Breast epithelium (tissue), 4 donors: ENCODE measurements at regions not wholly inside any gene's neighbourhood (a gene's known extent, or its start where the extent isn't known, plus 50 kb on each side); places are given as distances from the start of the nearest gene placed in this dataset.

Experiments
- DNase-seq, 2 donors: peaks; one replicate each; pipeline ENCODE4 v3.0.0-alpha.2; 2019; ENCODE audit warnings: low spot score in 2 of 2
- H3K27ac ChIP-seq, 2 donors: fragments of 200-600 bp; sonication (generic) in 1 of 2; one replicate each; pipeline ENCODE4 v1.5.1; 2016 to 2019; ENCODE audit warnings: mild to moderate bottlenecking in 1 of 2
- H3K27me3 ChIP-seq, 2 donors: fragments of 200-600 bp; sonication (generic) in 1 of 2; one replicate each; pipeline versions ENCODE4 v1.5.1 to v1.6.0; 2017 to 2019; ENCODE audit warnings: control low read depth in 1 of 2, mild to moderate bottlenecking in 1 of 2
- H3K36me3 ChIP-seq: fragments of 200-600 bp; one replicate; pipeline ENCODE4 v1.5.1; 2019
- H3K4me1 ChIP-seq, 2 donors: fragments of 200-600 bp; sonication (generic); one replicate each; pipeline ENCODE4 v1.5.1; 2016 to 2019; ENCODE audit warnings: control low read depth in 1 of 2
- H3K4me3 ChIP-seq, 3 donors: fragments of 200-600 bp; sonication (generic); 1 replicate in 2 of 3; 2 replicates in 1 of 3; pipeline ENCODE4 v1.5.1; 2016 to 2019; ENCODE audit warnings: mild to moderate bottlenecking in 3 of 3, moderate library complexity in 2 of 3
- H3K9me3 ChIP-seq, 2 donors: fragments of 200-600 bp; sonication (generic) in 1 of 2; one replicate each; pipeline ENCODE4 v1.5.1; 2016 to 2019; ENCODE audit warnings: control low read depth in 1 of 2
- CTCF ChIP-seq, 3 donors: fragments of 450-650 bp; IDR thresholded peaks; one replicate each; pipeline ENCODE4 v1.5.1; 2016 to 2017; ENCODE audit warnings: antibody characterized with exemption in 3 of 3, mild to moderate bottlenecking in 3 of 3, moderate library complexity in 3 of 3
- POLR2A ChIP-seq: fragments of 450-650 bp; IDR thresholded peaks from one replicate; pipeline ENCODE4 v1.6.1; 2016; ENCODE audit warnings: antibody characterized with exemption, mild to moderate bottlenecking, moderate library complexity
- POLR2AphosphoS5 ChIP-seq, 3 donors: sonication (generic); formaldehyde crosslinking; IDR thresholded peaks; one replicate each; pipeline ENCODE4 v1.6.1; 2017; ENCODE audit warnings: antibody characterized with exemption in 3 of 3
- intact Hi-C: fragments of 100-400 bp; cut with DNase I; formaldehyde crosslinking; loops from one replicate; pipeline ENCODE4 v1.15.1; 2023; ENCODE audit warnings: low total_unique reads

- Histone ChIP-seq H3K9me3 (no peaks in the 10 kb centered on the region), H3K4me1 (no peaks in the 10 kb centered on the region), H3K27me3 (no peaks in the 10 kb centered on the region), H3K4me3 (no peak overlapping the region), H3K27ac (no peak overlapping the region), H3K36me3 (no peaks in the 10 kb centered on the region)
- intact Hi-C loops: no loop called here
- TF ChIP-seq POLR2A (no peak), POLR2AphosphoS5 (IDR thresholded peaks at IDR 0.05) (no peak), CTCF (IDR thresholded peaks at IDR 0.05) (no peak)
- DNase-seq: no peak
Observed at GRCh38 chr17:70527364-70527888, 358.1 kb downstream of the KCNJ2 start.

GRCh38 chr17:70533427-70533826 is 364.1 kb downstream of the KCNJ2 start:
- no peak for TF ChIP-seq POLR2A
- TF ChIP-seq CTCF (IDR thresholded peaks at IDR 0.05): no peak
- no peak for TF ChIP-seq POLR2AphosphoS5 (IDR thresholded peaks at IDR 0.05)
- no peak overlapping the region for H3K4me3 ChIP-seq
- no peaks in the 10 kb centered on the region for H3K36me3 ChIP-seq
- H3K4me1 ChIP-seq: no peaks in the 10 kb centered on the region
- H3K27ac ChIP-seq: no peak overlapping the region
- H3K27me3 ChIP-seq: no peaks in the 10 kb centered on the region
- intact Hi-C loops: no loop called here
- no peaks in the 10 kb centered on the region for H3K9me3 ChIP-seq
- no peak for DNase-seq

GRCh38 chr17:70535986-70536385 is 366.7 kb downstream of the KCNJ2 start:
- no peak overlapping the region for H3K4me3 ChIP-seq
- H3K27me3 ChIP-seq: no peaks in the 10 kb centered on the region
- H3K9me3 ChIP-seq: no peaks in the 10 kb centered on the region
- H3K4me1 ChIP-seq: no peaks in the 10 kb centered on the region
- TF ChIP-seq POLR2A: no peak
- no peak for TF ChIP-seq CTCF (IDR thresholded peaks at IDR 0.05)
- no peak for TF ChIP-seq POLR2AphosphoS5 (IDR thresholded peaks at IDR 0.05)
- no peak for DNase-seq
- intact Hi-C loops: no loop called here
- H3K36me3 ChIP-seq: no peaks in the 10 kb centered on the region
- no peak overlapping the region for H3K27ac ChIP-seq

- no peak for DNase-seq
- Histone ChIP-seq H3K9me3 (no peaks in the 10 kb centered on the region), H3K4me1 (no peaks in the 10 kb centered on the region), H3K36me3 (no peaks in the 10 kb centered on the region), H3K4me3 (no peak overlapping the region), H3K27ac (no peak overlapping the region), H3K27me3 (no peaks in the 10 kb centered on the region)
- TF ChIP-seq CTCF (IDR thresholded peaks at IDR 0.05): no peak
- TF ChIP-seq POLR2A: no peak
- no peak for TF ChIP-seq POLR2AphosphoS5 (IDR thresholded peaks at IDR 0.05)
- intact Hi-C loops: no loop called here
Observed at GRCh38 chr17:70539132-70539924, 370.0 kb downstream of the KCNJ2 start.

GRCh38 chr17:70542876-70543275 is 373.5 kb downstream of the KCNJ2 start:
- TF ChIP-seq POLR2A (no peak), CTCF (IDR thresholded peaks at IDR 0.05) (no peak), POLR2AphosphoS5 (IDR thresholded peaks at IDR 0.05) (no peak)
- no peak overlapping the region for H3K27ac ChIP-seq
- intact Hi-C loops: no loop called here
- no peaks in the 10 kb centered on the region for H3K27me3 ChIP-seq
- DNase-seq: no peak
- no peaks in the 10 kb centered on the region for H3K36me3 ChIP-seq
- H3K4me1 ChIP-seq: no peaks in the 10 kb centered on the region
- H3K4me3 ChIP-seq: no peak overlapping the region
- H3K9me3 ChIP-seq: no peaks in the 10 kb centered on the region
